ENCODE measurements at regions not wholly inside any gene's neighbourhood (a gene's known extent, or its start where the extent isn't known, plus 50 kb on each side); places are given as distances from the start of the nearest gene placed in this dataset.

GRCh38 chr4:66956852-66957251 is 588.5 kb downstream of the CENPC start:
- peaks cover 3% of the 10 kb centered on the region for H3K27me3 ChIP-seq (ENCODE audit: control insufficient read depth, extremely low read depth, insufficient read depth, low read length)
- DNase-seq (ENCODE audit: low read depth, low spot score): no peak
- H3K9ac ChIP-seq (ENCODE audit: control insufficient read depth, extremely low read depth, insufficient read depth, low read length): no peak overlapping the region
- no peak overlapping the region for H3K27ac ChIP-seq (ENCODE audit: control insufficient read depth, insufficient read depth, low read length)
- H4K20me1 ChIP-seq (ENCODE audit: control insufficient read depth, extremely low read depth, insufficient read depth, low read length): no peaks in the 10 kb centered on the region
- no peak overlapping the region for H2AFZ ChIP-seq (ENCODE audit: control insufficient read depth, low read length)
- dilution Hi-C loops (cut with MboI; ENCODE audit: extremely low pct_ligation_motif_present, low sequenced_read_pairs): no loop called here
- H3K9me3 ChIP-seq (ENCODE audit: control insufficient read depth, low read depth, low read length): no peaks in the 10 kb centered on the region
- no peak overlapping the region for H3K4me3 ChIP-seq (ENCODE audit: control insufficient read depth in 2 of 3, extremely low read depth in 1 of 3, insufficient read depth in 2 of 3, low read depth in 1 of 3, low read length in 3 of 3)
- H3K4me2 ChIP-seq (ENCODE audit: control insufficient read depth, extremely low read depth, insufficient read depth, low read depth, low read length): no peak overlapping the region
- no peaks in the 10 kb centered on the region for H3K9me1 ChIP-seq (ENCODE audit: control insufficient read depth, extremely low read depth, insufficient read depth, low read length)
- no peak for FAIRE-seq
- TF ChIP-seq EZH2 (IDR thresholded peaks at IDR 0.05; ENCODE audit: low read length) (no peak), CTCF (optimal IDR thresholded peaks at IDR 0.05 in 1 of 3, IDR thresholded peaks at IDR 0.05 in 1 of 3, conservative IDR thresholded peaks at IDR 0.05 in 1 of 3; ENCODE audit: extremely low read depth in 1 of 3, insufficient read depth in 2 of 3, low read length in 3 of 3) (no peak)
- H3K4me1 ChIP-seq (ENCODE audit: control insufficient read depth, extremely low read depth, insufficient read depth, low read length): no peaks in the 10 kb centered on the region
- no peaks in the 10 kb centered on the region for H3K79me2 ChIP-seq (ENCODE audit: control insufficient read depth, insufficient read depth, low read length)
- H3K36me3 ChIP-seq (ENCODE audit: control insufficient read depth in 2 of 2, extremely low read depth in 1 of 2, insufficient read depth in 2 of 2, low read length in 2 of 2): no peaks in the 10 kb centered on the region

GRCh38 chr4:66956426-66956825 is 588.9 kb downstream of the CENPC start:
- Histone ChIP-seq H4K20me1 (ENCODE audit: control insufficient read depth, extremely low read depth, insufficient read depth, low read length) (no peaks in the 10 kb centered on the region), H3K27me3 (ENCODE audit: control insufficient read depth, extremely low read depth, insufficient read depth, low read length) (peaks cover 3% of the 10 kb centered on the region), H3K36me3 (ENCODE audit: control insufficient read depth in 2 of 2, extremely low read depth in 1 of 2, insufficient read depth in 2 of 2, low read length in 2 of 2) (no peaks in the 10 kb centered on the region), H3K79me2 (ENCODE audit: control insufficient read depth, insufficient read depth, low read length) (no peaks in the 10 kb centered on the region), H2AFZ (ENCODE audit: control insufficient read depth, low read length) (no peak overlapping the region), H3K4me1 (ENCODE audit: control insufficient read depth, extremely low read depth, insufficient read depth, low read length) (no peaks in the 10 kb centered on the region), H3K4me2 (ENCODE audit: control insufficient read depth, extremely low read depth, insufficient read depth, low read depth, low read length) (no peak overlapping the region), H3K9me3 (ENCODE audit: control insufficient read depth, low read depth, low read length) (no peaks in the 10 kb centered on the region), H3K4me3 (ENCODE audit: control insufficient read depth in 2 of 3, extremely low read depth in 1 of 3, insufficient read depth in 2 of 3, low read depth in 1 of 3, low read length in 3 of 3) (no peak overlapping the region), H3K9me1 (ENCODE audit: control insufficient read depth, extremely low read depth, insufficient read depth, low read length) (no peaks in the 10 kb centered on the region), H3K27ac (ENCODE audit: control insufficient read depth, insufficient read depth, low read length) (no peak overlapping the region), H3K9ac (ENCODE audit: control insufficient read depth, extremely low read depth, insufficient read depth, low read length) (no peak overlapping the region)
- dilution Hi-C loops (cut with MboI; ENCODE audit: extremely low pct_ligation_motif_present, low sequenced_read_pairs): no loop called here
- DNase-seq (ENCODE audit: low read depth, low spot score) (no peak), FAIRE-seq (no peak)
- TF ChIP-seq CTCF (optimal IDR thresholded peaks at IDR 0.05 in 1 of 3, IDR thresholded peaks at IDR 0.05 in 1 of 3, conservative IDR thresholded peaks at IDR 0.05 in 1 of 3; ENCODE audit: extremely low read depth in 1 of 3, insufficient read depth in 2 of 3, low read length in 3 of 3): no peak
- no peak for TF ChIP-seq EZH2 (IDR thresholded peaks at IDR 0.05; ENCODE audit: low read length)

All from keratinocyte (primary cell).